B cell (primary cell): ENCODE measurements at regions not wholly inside any gene's neighbourhood (a gene's known extent, or its start where the extent isn't known, plus 50 kb on each side); places are given as distances from the start of the nearest gene placed in this dataset.

Experiments used
- ATAC-seq: fragments of 200-7000 bp; cut with Tn5 transposase; one replicate; pipeline ENCODE4 v1.10.0; 2021; ENCODE audit warnings: low read depth, mild to moderate bottlenecking, moderate number of reproducible peaks, moderate library complexity
- CTCF ChIA-PET: fragments of 350-600 bp; sonication (Branson Sonifier 250); formaldehyde crosslinking; loops from one replicate; lab custom pipeline; 2021; ENCODE audit warnings: antibody characterized with exemption, inconsistent platforms; lab: Charles Lee
- POLR2A ChIA-PET: fragments of 350-600 bp; sonication (Branson Sonifier 250); formaldehyde crosslinking; loops from one replicate; lab custom pipeline; 2021; ENCODE audit warnings: antibody characterized with exemption; lab: Charles Lee
- DNase-seq: peaks from one replicate; pipeline ENCODE4 v3.0.0; 2013
- H2AFZ ChIP-seq: 2 replicates; pipeline ENCODE4 v1.6.1; 2012; ENCODE audit warnings: mild to moderate bottlenecking, low read depth, low read length; ENCODE audit not compliant: insufficient read depth, poor library complexity, severe bottlenecking
- H3K27ac ChIP-seq, 2 donors: 1 replicate in 1 of 2; 2 replicates in 1 of 2; pipeline ENCODE4 v1.5.1; 2012 to 2013; ENCODE audit warnings: low read length in 2 of 2, mild to moderate bottlenecking in 2 of 2, moderate library complexity in 1 of 2
- H3K27me3 ChIP-seq, 4 experiments: fragments of 200-600 bp in 1 of 4; sonication (generic) in 1 of 4; replicated peaks in 1 of 4; 1 replicate in 2 of 4; 2 replicates in 2 of 4; pipeline versions ENCODE4 v1.6.1 to v1.7.0; 2013 to 2016; ENCODE audit warnings: low read length in 3 of 4, mild to moderate bottlenecking in 2 of 4, mixed read lengths in 1 of 4, moderate library complexity in 1 of 4; ENCODE audit not compliant: insufficient read depth in 4 of 4, control insufficient read depth in 3 of 4; ENCODE audit errors: control extremely low read depth in 1 of 4
- H3K36me3 ChIP-seq, 2 experiments: replicated peaks in 1 of 2; 1 replicate in 1 of 2; 2 replicates in 1 of 2; pipeline versions ENCODE4 v1.6.1 to v1.7.1; 2013; ENCODE audit warnings: low read length in 1 of 2; ENCODE audit not compliant: insufficient read depth in 2 of 2, control insufficient read depth in 1 of 2; ENCODE audit errors: control extremely low read depth in 1 of 2, extremely low read depth in 1 of 2
- H3K4me1 ChIP-seq, 2 donors: fragments of 200-600 bp in 1 of 2; sonication (generic) in 1 of 2; 1 replicate in 1 of 2; 2 replicates in 1 of 2; pipeline versions ENCODE4 v1.5.1 to v1.6.1; 2013 to 2017; ENCODE audit warnings: low read length in 2 of 2; ENCODE audit not compliant: control insufficient read depth in 2 of 2, insufficient read depth in 2 of 2
- H3K4me2 ChIP-seq: replicated peaks from 2 replicates; pipeline ENCODE3; 2012; ENCODE audit warnings: mild to moderate bottlenecking, low read depth, low read length; ENCODE audit not compliant: poor library complexity, severe bottlenecking
- H3K4me3 ChIP-seq, 5 experiments: fragments of 200-600 bp in 1 of 5; sonication (generic) in 1 of 5; 1 replicate in 3 of 5; 2 replicates in 2 of 5; pipeline versions ENCODE4 v1.5.1 to v1.7.0; 2011 to 2016; ENCODE audit warnings: low read length in 4 of 5, mild to moderate bottlenecking in 4 of 5, low read depth in 2 of 5, control low read depth in 1 of 5, moderate library complexity in 1 of 5; ENCODE audit not compliant: insufficient read depth in 1 of 5; ENCODE audit errors: control extremely low read depth in 1 of 5, extremely low read depth in 1 of 5
- H3K79me2 ChIP-seq: fragments of 200-600 bp; sonication (generic); one replicate; pipeline ENCODE4 v1.6.0; 2016; ENCODE audit warnings: low read length; ENCODE audit not compliant: control insufficient read depth, insufficient read depth
- H3K9ac ChIP-seq: fragments of 200-600 bp; sonication (generic); 2 replicates; pipeline ENCODE4 v1.6.1; 2017; ENCODE audit warnings: mild to moderate bottlenecking, low read length, moderate library complexity
- H3K9me3 ChIP-seq, 3 donors: one replicate each; pipeline versions ENCODE4 v1.6.1 to v1.7.1; 2013; ENCODE audit warnings: low read length in 2 of 3; ENCODE audit not compliant: control insufficient read depth in 2 of 3, insufficient read depth in 1 of 3; ENCODE audit errors: control extremely low read depth in 1 of 3
- H4K20me1 ChIP-seq: 2 replicates; pipeline ENCODE4 v1.6.0; 2012; ENCODE audit warnings: mild to moderate bottlenecking, low read length; ENCODE audit not compliant: insufficient read depth, control insufficient read depth, poor library complexity, severe bottlenecking
- H3K27ac Mint-ChIP-seq: one replicate; pipeline ENCODE4 v1.8.0; 2021; ENCODE audit warnings: mixed read lengths
- H3K27me3 Mint-ChIP-seq: one replicate; pipeline ENCODE4 v1.8.0; 2021; ENCODE audit warnings: mixed read lengths
- H3K4me1 Mint-ChIP-seq: one replicate; pipeline ENCODE4 v1.8.0; 2021; ENCODE audit warnings: mixed read lengths
- H3K4me3 Mint-ChIP-seq: one replicate; pipeline ENCODE4 v1.8.0; 2021; ENCODE audit warnings: mixed read lengths
- H3K9me3 Mint-ChIP-seq: one replicate; pipeline ENCODE4 v1.8.0; 2022; ENCODE audit warnings: mixed read lengths; ENCODE audit not compliant: insufficient read depth
- EZH2 ChIP-seq: IDR thresholded peaks from 2 replicates; pipeline ENCODE4 v1.6.1; 2012; ENCODE audit warnings: borderline replicate concordance, low read depth, mild to moderate bottlenecking, moderate library complexity, low read length; ENCODE audit not compliant: insufficient read depth, poor library complexity, severe bottlenecking
- WGBS: methylation state at CpG from one replicate; pipeline ENCODE4 v1.1.5; 2013; ENCODE audit warnings: missing lambda C conversion rate; ENCODE audit not compliant: insufficient coverage; 5-methylcytosine and 5-hydroxymethylcytosine counted together
- intact Hi-C: fragments of 100-400 bp; cut with micrococcal nuclease; formaldehyde crosslinking; loops from one replicate; pipeline ENCODE4 v1.10.0; 2022
- TF ChIP-seq, protein P1 (sequence below): fragments of 200-600 bp; IDR thresholded peaks from one replicate; pipeline ENCODE4 v1.8.0; 2022; ENCODE audit warnings: antibody characterized with exemption, mild to moderate bottlenecking

DNA sequence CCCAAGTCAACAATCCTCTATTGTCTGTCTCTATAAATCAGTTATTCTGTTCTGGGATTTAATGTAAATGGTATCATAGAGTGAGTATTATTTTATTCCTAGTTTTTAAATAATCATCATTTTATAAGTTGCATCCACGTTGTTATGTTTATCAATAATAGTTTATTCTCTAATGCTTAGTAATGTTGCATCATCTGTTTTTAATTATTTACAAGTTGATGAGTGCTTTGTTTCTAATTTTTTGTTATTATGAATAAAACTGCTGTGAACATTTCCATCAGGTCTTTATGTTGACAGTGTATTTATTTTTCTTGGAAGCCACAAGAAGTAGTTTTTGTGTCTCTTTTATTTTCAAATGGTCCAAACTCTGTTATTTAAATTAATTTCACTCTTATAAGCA, 1201.2 kb upstream of the CDH6 start:
- no peaks in the 10 kb centered on the region for H3K79me2 ChIP-seq
- ChIA-PET POLR2A (no interaction called here), CTCF (no interaction called here)
- H3K4me2 ChIP-seq: no peak overlapping the region
- Mint-ChIP-seq H3K9me3 (peaks cover 8% of the 10 kb centered on the region), H3K4me1 (no peaks in the 10 kb centered on the region), H3K27me3 (no peaks in the 10 kb centered on the region), H3K4me3 (no peak overlapping the region), H3K27ac (no peak overlapping the region)
- no CpG with 5 or more reads among the region's 1 CpG for WGBS
- DNase-seq (no peak), ATAC-seq (no peak)
- H2AFZ ChIP-seq: no peak overlapping the region
- no peak overlapping the region for H3K27ac ChIP-seq
- no peaks in the 10 kb centered on the region for H3K27me3 ChIP-seq
- H3K9ac ChIP-seq: no peak overlapping the region
- intact Hi-C loops: no loop called here
- H3K4me1 ChIP-seq: no peaks in the 10 kb centered on the region
- H3K4me3 ChIP-seq: no peak overlapping the region
- no peaks in the 10 kb centered on the region for H3K36me3 ChIP-seq
- H4K20me1 ChIP-seq: no peaks in the 10 kb centered on the region
- TF ChIP-seq EZH2: no peak
- TF ChIP-seq, protein P1, sequence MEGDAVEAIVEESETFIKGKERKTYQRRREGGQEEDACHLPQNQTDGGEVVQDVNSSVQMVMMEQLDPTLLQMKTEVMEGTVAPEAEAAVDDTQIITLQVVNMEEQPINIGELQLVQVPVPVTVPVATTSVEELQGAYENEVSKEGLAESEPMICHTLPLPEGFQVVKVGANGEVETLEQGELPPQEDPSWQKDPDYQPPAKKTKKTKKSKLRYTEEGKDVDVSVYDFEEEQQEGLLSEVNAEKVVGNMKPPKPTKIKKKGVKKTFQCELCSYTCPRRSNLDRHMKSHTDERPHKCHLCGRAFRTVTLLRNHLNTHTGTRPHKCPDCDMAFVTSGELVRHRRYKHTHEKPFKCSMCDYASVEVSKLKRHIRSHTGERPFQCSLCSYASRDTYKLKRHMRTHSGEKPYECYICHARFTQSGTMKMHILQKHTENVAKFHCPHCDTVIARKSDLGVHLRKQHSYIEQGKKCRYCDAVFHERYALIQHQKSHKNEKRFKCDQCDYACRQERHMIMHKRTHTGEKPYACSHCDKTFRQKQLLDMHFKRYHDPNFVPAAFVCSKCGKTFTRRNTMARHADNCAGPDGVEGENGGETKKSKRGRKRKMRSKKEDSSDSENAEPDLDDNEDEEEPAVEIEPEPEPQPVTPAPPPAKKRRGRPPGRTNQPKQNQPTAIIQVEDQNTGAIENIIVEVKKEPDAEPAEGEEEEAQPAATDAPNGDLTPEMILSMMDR: no peak
- no peaks in the 10 kb centered on the region for H3K9me3 ChIP-seq

DNA sequence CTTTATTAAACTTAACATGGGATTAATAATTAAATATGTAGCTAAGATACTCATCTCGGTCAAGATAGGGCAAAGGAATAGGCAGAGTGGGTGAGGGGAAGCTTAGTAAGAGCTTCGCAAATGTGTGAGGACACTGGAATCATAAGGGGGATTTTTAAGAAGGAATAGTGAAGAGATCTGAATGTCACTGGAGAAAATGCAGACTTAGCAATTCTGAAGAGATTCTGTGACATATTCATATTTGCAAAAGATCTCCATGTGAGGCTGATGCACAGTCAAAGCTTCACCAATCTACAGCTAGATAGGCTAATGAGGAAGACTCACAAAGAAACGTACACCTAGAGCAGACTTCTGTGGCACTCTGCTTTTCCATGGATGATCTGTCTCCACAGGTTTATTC, 1202.8 kb upstream of the CDH6 start:
- no peak overlapping the region for H2AFZ ChIP-seq
- H3K4me3 ChIP-seq: no peak overlapping the region
- no peaks in the 10 kb centered on the region for H3K27me3 Mint-ChIP-seq
- no peaks in the 10 kb centered on the region for H3K4me1 Mint-ChIP-seq
- ChIA-PET POLR2A (no interaction called here), CTCF (no interaction called here)
- WGBS: 100% methylated on average over 1 of the region's 3 CpGs
- no peaks in the 10 kb centered on the region for H3K9me3 ChIP-seq
- H4K20me1 ChIP-seq: no peaks in the 10 kb centered on the region
- H3K4me3 Mint-ChIP-seq: no peak overlapping the region
- TF ChIP-seq, protein P1: no peak
- no peak for TF ChIP-seq EZH2
- no peak overlapping the region for H3K9ac ChIP-seq
- DNase-seq (no peak), ATAC-seq (no peak)
- intact Hi-C loops: no loop called here
- H3K36me3 ChIP-seq: no peaks in the 10 kb centered on the region
- H3K79me2 ChIP-seq: no peaks in the 10 kb centered on the region
- H3K27ac ChIP-seq: no peak overlapping the region
- no peaks in the 10 kb centered on the region for H3K27me3 ChIP-seq
- no peak overlapping the region for H3K27ac Mint-ChIP-seq
- H3K4me1 ChIP-seq: no peaks in the 10 kb centered on the region
- H3K9me3 Mint-ChIP-seq: peaks cover 8% of the 10 kb centered on the region
- H3K4me2 ChIP-seq: no peak overlapping the region
